ENCODE measurements at regions not wholly inside any gene's neighbourhood (a gene's known extent, or its start where the extent isn't known, plus 50 kb on each side); places are given as distances from the start of the nearest gene placed in this dataset.

DNA sequence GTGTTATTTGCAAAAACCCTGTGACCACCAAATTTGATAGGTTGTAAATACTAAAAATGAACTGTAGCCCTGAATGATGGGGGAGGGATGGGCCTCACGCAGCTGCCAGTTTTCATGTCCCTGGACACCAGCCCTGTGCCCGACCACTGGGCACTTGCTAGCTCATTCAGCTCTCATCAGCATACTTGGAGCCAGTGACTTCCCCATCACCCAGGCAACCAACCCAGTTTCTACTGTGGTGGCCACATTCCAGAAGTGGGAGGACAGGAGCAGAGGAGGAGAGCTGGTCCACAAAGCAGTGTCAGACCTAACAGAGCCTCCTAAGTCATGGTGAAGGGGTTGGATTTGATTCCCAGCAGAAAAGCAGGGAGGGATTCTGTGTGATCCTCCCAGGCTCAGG lies 128.2 kb downstream of the CPEB2 start:
- no peak for DNase-seq

DNA sequence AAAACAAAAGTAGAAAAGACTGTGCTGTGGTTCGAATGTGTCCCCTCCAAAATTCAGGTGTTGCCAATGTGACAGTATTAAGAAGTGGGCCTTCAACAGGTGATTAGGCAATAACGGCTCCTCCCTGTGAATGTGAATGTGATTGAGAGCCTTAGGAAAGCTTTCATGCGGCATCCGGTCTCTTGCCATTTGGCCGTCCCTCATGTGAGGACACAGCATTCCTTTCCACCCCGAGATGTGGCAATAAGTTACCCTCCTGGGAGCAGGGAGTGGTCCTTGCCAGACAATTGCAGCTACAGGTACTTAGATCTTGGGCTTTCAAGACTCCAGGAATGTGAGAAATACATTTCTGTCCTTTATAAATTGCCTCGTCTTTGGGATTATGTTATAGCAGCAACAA lies 129.3 kb downstream of the CPEB2 start:
- DNase-seq: no peak

DNA sequence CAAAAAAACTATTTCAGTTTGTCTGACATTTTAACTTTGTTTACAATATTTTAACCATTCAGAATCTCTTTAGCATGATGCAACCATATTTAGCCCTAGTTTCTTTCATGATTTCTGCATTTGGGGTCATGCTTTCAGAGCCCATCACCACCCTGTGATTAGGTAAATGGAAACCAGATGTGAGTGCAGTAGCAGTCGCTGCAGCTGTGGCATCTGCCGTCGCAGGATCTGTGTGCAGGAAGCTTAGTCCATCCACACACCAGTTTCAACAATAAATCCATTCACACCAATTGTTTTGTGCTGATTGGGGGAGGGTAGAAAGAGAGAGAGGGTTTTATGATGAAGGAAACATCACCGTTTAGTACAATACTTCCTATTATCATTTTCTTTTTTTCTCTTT lies 130.5 kb downstream of the CPEB2 start:
- DNase-seq: no peak

DNA sequence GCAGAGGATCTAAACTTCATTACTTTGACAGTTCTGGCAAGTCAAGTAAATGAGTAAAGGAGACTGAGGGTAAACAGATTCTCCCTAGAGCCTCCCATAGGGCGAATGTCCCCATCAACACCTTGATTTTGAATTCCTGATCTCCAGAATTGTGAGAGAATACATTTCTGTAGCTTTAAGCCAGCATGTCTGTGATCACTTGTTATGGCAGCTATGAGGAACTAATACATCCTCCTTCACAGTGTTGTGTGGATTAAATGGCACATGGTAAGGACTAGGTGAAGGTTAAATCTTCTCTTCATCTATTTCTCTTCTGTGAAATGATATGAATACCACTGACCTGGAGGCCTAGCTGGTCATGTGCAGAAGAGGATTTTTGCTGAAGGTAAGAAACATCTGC lies 137.3 kb downstream of the CPEB2 start:
- no peak for DNase-seq

DNA sequence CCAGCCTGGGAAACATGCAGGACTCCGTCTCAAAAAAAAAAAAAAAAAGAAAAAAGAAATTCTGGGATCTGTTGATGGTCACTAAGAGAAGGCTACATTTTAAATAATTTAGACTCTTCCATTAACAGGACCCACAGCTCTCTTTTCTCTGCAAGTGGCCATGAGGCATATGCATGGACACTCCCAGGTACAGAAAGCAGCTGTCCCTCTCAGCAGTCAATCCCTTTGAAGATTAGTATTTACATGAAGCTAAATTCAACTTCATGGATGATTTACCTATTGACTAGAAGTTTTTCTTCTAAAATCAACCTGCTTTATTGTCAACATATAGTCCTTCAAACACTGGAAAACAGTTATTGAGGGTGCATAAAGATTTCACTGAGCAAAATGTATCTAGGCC lies 139.9 kb downstream of the CPEB2 start:
- DNase-seq: no peak

DNA sequence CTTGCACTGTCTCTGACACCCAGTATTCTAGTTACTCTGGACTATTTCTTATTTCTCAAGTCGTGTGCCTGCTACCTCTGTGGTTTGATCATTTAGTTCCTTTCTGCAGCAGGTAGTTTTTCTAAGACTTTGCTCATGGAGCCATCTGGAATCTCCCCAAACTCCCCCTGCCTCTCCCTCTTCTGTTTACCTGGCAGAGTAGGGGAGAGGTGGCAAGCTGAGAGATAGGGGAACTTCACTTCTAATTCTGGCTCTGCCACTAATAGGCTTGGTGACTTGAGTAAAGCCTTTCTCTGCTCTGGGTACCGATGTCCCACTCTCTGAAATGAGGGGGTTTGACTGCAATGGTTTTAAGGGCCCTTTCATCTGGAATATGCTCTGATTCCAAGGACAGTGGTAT lies 141.3 kb downstream of the CPEB2 start:
- no peak for DNase-seq

DNA sequence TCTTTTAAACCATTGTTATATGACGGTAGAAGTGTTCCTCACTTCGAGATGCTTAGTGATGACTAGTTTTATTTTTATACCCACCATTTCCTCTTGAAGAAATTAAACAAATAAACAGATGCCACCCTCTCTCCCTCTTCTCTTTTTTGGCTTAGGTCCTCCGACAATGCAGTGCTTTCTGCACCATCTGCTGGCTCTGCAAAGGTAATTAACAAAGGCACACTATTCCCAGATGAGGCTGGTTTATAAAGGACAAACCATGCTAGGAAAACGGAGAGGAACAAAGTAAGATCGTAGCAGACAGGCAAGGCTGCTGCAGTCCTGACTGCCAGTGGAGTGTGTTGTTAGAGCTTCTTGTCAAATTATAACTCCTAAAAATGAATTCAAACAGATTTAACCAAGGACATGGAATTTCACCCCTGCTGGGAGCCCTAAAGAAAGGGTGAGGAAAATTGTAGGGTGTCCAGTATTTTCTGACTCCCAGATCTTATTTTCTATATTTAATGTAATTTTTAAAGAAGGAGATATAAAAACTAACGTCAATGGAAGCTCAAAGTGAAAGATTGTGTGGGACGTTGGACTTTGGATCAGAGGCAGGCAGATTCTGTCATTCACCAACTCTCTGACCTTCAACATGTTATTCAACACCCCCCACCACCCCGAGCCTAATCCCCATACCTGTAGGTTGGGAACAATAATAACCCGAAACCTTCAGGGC lies 142.1 kb downstream of the CPEB2 start:
- DNase-seq: no peak

DNA sequence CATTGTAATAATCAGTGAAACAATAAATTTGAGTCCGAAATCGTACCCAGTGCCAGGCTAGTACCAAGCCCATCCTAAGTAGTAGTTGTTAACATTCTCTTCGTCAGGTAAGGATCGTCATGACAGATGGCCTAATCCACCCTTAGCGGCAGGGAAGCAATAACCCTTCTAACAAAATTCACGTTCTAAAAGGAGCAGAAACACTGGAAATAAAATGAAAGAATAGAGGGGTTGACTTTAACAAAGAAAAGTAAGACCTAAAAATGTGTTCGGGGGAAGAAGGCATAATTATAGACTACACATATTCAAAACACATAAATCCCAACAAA lies 142.7 kb downstream of the CPEB2 start:
- DNase-seq: no peak

DNA sequence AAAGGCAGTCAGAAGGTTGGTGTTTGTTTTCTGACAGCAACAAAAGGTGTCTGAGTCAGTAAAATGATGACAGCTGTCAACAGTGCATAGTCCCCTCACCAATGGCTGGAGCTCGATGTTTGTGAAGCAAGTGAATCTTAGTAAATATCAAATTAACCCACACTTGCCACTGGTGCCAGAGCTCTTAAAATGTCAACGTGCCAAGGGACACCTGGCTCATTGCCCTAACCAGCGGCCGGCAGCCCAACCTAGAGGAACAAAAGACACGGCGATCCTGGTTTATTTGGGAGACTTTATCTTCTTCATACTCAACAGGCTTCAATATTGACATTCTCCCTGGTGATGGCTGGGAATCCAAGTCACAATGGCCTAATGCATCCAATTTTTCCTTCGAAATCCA lies 143.4 kb downstream of the CPEB2 start:
- DNase-seq: no peak

DNA sequence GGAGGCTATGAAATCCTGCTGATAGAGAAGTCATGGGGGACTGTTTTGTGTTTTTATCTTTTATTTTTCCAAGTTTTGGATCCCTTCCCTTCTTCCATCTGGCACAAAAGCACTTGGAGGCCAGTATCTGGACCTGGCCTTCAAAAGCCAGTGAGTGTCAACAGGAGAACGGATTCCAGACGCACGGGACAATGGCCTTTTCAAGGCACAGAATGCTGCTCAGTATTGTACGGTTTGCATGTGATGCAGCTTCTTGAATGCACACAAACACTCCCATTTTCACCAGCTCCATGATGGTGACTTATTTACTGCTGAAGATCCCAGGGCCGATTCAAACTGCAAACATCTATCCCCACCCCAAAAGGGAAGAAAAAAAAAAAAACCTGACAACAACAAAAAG lies 145.4 kb downstream of the CPEB2 start:
- DNase-seq: no peak

DNA sequence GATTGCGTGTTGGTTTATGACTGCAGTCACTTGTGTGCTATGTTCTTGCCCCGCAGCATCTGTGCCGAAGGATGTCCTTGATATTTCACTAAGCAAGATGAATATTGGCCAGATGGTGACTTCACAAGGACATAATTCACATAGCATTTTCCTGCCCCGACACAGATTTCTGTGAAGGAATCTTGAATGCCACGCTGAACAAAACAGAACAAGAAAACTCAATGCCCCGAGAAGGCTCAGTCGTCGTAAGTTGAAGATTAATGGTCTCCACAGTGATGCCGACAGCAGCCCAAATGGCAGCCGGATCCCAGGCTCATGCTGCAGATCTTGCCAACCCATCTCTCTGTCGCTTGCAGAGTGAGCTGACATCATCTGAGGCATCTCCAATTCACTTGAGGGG lies 145.9 kb downstream of the CPEB2 start:
- no peak for DNase-seq

DNA sequence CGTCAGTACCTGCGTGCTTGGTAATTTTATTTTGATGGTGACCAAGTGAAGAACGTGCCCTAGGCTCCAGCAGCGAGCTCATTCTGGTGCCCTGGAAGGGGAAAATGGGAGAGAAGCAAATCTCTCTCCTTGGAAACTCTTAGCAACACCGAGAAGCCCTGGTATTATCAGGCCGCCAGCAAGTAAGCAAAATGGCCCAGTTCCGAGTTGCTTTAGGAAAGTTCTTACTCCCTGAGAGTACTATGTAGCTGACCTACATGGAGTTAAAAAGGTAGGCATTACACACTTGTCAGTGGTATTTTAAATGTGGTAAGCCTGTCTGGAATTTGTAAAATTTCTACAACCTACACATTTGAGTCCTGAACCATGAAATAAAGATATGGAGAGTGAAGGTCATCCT lies 146.4 kb downstream of the CPEB2 start:
- DNase-seq: no peak

DNA sequence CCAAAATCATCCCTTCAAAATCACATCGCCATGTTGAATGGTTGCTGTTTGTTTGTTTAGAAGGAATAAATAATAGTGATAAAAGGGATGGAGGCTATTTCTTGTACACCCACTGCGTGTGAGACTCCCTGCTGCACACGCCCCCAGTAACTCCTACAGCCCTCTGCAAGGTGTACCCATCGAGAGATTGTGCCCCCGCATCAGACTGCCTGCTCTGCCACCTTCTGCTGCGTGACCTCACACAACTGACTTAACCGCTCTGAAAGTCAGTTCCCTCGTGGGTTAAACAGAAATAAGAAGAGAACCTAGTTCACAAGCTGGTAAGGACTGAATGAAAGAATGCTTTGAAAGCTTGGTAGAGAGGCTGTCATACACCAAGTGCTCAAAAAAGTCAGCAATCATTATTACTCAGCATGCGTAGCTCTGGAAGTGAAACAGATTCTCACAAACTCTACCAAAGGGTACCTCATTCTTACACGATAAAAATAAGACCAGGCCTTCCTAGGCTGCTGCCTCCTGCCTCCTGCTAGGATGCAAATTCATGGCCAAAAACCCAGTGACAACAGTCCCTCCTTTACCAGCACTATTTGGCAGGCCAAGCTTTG lies 147.1 kb downstream of the CPEB2 start:
- DNase-seq: no peak

DNA sequence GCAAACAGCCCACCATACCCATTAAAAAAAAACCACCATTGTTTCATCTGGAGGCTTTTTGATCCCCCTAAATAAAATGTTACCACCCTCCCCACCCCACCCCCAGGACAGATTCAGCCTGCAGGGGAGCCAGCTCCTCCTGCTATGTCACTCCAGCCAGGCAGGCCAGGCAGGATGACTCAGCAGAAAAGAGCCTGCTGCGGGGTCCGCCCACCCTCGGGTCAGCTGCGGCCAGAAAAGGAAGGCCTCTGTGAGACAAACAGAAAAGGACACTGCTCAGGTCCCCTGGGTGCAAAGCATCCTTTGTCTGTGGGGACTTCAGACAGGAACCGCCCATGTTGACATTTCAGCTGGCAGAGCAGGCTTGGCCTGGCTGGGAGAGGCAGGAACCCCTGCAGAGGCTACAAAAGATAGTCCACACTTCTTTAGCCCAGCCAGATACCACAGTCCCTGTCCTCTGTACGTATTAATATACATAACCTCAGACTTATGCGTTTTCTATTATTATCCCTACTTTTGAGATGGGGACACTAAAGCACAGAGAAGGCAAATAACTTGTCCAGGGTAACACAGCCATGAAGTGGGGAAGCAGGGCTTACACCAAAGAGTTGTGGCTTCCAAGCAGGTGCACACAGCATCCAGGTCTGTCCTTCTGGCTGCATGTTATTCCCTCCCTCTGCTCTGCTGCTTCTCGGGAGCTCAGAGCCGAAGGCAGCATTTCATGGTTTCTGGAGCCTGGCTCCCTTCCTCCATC lies 147.7 kb downstream of the CPEB2 start:
- peak; percentile 38 for DNase-seq

DNA sequence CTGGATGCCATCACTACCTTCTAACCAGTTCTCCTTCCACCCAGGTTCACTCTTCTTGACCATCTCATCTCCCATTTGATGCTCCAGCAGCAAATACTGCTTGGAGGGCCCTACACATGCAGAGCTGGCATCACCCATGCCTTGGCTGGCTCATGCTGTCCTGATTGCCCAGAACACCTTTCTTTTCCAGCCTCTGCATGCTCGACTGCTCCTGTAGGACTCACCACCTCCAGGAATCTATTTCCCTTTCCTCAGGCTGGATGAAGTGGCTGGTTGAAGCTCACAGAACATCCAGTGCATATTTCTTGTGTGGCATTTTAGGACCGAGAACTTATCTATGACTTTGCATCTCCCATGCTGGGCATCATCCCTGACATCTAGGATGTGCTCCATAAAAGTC lies 148.3 kb downstream of the CPEB2 start:
- no peak for DNase-seq

DNA sequence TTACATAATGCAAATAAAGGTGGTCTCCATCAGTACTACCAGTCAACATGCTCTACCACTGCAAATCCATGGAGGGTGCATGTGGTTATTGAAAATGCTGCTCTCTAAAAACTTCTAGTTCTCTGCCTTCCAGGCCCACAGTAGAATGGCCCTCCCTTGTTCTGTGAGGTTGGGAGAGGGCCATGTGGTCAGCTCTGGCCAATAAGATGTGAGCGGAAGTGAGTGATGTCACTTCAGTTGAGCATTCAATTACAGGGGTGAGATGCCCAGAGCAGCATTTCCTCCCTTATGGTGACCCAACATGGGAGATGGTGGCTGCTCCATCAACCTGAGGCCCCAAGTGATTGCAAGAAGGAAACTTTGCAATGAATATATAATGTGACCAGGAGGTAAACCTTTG lies 148.8 kb downstream of the CPEB2 start:
- DNase-seq: no peak

DNA sequence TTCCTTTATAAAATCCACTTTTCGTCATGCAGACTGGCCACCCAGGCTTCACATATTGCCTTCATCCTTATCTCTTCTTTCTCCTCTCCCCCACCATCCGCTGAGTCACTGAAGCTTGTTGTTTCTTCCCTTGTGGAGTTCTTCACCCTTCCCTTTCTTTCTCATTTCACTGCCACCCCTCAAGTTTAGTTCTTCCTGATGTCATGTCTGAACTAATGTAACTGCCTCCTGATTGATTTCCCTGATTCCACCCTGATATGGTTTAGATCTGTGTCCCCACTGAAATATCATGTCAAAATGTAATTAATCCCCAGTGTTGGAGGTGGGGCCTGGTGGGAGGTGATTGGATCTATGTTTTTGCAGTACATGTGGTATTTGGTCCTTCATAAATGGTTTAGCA lies 151.4 kb downstream of the CPEB2 start:
- no peak for DNase-seq

DNA sequence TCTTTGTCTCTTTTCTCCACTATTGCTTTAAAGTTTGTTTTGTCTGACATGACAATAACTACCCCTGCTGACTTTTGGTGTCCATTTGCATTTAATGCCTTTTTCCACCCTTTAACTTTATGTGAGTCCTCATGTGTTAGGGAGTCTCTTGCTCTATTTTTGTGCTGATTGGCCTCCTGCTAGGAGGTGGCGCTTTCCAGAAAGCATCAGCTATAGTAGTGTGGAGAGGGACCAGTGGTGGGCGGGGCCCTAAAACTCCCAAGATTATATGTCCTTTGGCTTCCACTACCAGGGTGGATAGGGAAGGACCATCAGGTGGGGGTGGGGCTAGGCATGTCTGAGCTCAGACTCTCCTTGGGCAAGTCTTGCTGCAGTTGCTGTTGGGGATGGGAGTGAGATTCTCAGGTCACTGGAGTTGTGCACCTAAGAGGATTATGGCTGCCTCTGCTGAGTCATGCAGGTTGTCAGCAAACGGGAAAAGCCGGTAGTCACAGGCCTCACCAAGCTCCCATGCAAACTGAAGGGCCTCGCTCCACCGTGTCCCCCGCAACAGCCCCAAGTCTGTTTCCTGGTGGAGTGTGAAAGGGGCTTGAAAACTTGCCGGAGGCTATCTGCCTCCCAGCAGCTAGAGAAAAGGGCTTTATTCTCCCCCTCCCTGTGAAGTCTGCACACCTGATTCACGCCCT lies 156.3 kb downstream of the CPEB2 start:
- DNase-seq: no peak

DNA sequence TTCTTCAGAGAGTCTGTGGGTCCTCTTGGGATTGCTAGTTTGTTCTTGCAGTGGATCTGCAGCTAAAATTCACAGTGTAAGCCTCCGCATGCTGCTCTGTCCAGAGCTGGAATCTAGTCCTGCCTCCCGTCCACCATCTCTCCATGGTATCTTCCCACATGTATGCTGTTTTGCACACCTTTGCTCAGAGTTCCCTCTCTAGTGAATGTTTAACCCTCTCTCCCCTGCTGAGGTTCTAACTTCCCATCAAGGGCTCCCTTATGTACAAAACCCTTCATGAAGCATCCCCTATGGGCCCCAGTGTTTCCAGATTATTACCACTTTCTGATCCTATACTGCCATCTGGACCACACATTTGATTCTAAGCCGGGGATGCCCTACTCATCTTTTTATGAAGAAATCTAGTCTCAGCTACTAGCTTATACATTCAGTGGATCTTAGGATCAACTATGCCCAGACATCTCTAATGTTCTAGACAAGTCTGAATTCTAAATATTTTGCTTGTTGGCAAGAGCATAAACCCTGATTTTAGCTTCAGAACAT lies 157.3 kb downstream of the CPEB2 start:
- no peak for DNase-seq

DNA sequence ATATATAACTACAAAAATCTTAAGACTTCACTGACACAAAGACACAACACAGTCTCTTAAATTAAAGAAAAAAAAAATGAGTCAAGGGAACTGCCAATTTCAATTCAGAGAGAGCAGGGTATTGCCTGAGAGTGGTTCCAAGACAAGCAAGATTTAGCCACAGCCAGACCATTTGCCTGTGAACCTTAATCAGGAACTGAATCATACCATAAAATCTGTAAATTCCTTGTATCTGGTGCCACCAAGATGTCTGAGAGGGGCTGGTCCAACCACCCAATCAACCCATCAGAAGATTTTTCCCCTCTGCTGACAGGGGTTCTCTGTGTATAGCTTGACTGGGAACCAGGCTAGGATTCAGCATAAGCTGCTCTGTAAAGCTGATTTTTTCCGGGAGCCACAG lies 159.2 kb downstream of the CPEB2 start:
- no peak for DNase-seq

DNA sequence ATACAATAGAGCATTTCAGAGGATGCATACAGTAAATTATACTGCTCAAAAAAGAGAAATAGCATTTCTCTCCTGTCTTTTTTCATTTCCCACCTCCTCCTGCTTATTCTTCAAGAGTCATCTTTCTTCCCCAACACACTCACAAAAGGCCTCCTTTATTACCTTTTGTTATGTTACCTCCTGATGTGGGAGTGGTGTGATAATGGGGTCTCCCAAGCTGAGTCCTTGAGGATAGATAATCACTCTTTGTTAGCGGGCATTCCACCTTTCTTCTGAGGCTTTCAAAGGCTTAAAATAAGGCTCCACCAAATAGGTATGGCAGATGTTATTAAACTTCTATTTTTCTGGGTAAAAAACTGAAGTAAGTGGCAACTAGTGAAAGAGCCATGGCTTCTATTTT lies 159.8 kb downstream of the CPEB2 start:
- DNase-seq: no peak

DNA sequence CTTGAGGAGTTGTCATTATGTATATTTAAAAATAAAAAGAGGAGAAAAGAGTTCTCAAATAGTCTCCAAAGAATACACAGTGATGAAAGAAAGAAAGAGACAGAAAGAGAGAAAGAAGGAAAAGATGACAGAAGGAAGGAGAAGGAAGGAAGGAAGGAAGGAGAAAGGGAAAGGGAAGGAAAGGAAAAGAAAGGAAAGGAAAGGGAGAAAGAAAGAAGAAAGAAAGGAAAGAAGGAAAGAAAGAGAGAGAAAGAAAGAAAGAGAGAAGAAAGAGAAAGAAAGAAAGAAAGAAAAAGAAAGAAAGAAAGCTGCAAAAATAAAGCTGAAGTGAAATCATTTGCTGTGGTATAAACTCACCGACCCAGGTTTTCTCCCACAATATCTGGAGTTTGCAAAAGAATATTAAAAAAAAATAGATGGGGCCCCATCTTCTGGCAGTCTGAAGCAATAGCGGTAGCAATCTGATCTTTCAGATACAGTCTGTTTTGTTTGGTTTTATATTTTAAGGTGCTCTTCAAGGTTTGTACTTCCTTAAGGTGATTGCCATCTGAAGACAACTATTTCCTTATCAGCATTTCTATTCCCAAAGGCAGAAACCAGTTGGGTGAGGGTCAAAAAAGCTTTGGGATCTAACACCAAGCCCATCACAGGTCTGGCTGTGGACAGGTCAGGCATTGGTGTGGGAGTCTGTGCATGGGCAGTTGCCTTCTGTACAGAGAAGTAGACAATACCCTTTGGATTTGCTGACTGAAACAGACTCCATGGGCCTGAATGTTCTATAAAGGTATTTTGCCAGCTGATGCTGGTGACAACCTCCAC lies 160.4 kb downstream of the CPEB2 start:
- DNase-seq: peak; percentile 21

DNA sequence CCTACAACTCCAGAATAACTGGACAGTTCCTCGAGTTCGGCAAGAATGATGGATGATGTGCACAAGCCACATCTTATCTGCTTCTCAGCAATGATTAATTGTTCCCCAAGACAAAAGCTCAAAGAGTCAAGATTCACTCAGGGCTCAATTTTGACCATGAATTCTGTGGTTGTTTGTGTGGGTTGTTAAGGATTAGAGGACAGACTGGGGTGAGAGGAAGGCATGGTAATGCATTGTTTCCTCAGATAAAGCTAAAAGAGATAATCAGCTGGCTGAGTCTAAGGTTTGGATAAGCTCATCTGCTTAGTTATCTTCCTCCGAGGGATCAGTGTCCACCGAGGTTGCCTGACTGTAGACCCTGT lies 161.0 kb downstream of the CPEB2 start:
- no peak for DNase-seq
